ENCODE measurements at regions not wholly inside any gene's neighbourhood (a gene's known extent, or its start where the extent isn't known, plus 50 kb on each side); places are given as distances from the start of the nearest gene placed in this dataset.

GRCh38 chr3:59663076-59663850 is 613.4 kb upstream of the CFAP20DC start:
- TF ChIP-seq CTCF (IDR thresholded peaks at IDR 0.05; ENCODE audit: low read depth, low read length, missing input control) (no peak), ATF3 (IDR thresholded peaks at IDR 0.05) (no peak), REST (IDR thresholded peaks at IDR 0.05) (no peak), RAD21 (IDR thresholded peaks at IDR 0.05) (no peak), YY1 (IDR thresholded peaks at IDR 0.05) (no peak), GABPA (IDR thresholded peaks at IDR 0.05 in 1 of 2, conservative IDR thresholded peaks at IDR 0.05 in 1 of 2) (no peak), HNF4G (IDR thresholded peaks at IDR 0.05) (no peak), MAX (IDR thresholded peaks at IDR 0.05) (no peak), SP1 (IDR thresholded peaks at IDR 0.05) (no peak), ZBTB33 (IDR thresholded peaks at IDR 0.05) (no peak), EGR1 (IDR thresholded peaks at IDR 0.05; ENCODE audit: low read depth in 2 of 2) (no peak)
